ENCODE measurements at regions not wholly inside any gene's neighbourhood (a gene's known extent, or its start where the extent isn't known, plus 50 kb on each side); places are given as distances from the start of the nearest gene placed in this dataset.
A peak's percentile ranks its signal among the peaks of the same experiment; 100 is the strongest.
"Not testable (repeated sequence)": the region's sequence is repeated elsewhere in the genome, so short reads cannot be mapped to it uniquely, and the experiment has no call there.

DNA sequence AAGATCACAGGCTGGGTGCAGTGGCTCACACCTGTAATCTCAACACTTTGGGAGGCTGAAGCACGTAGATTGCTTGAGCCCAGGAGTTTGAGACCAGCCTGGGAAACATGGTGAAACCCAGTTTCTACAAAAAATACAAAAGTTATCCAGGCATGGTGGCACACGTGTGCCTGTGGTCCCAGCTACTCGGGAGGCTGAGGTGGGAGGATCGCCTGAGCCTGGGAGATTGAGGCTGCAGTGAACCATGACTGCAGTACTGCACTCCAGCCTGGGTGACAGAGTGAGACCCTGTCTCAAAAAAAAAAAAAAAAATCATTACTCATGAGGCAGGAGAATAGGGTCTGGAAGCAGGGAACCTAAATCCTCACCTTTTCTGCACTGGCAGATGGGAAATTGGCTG is 79.1 kb upstream of the CLDN5 start:
- DNase-seq, result not testable (repeated sequence)

DNA sequence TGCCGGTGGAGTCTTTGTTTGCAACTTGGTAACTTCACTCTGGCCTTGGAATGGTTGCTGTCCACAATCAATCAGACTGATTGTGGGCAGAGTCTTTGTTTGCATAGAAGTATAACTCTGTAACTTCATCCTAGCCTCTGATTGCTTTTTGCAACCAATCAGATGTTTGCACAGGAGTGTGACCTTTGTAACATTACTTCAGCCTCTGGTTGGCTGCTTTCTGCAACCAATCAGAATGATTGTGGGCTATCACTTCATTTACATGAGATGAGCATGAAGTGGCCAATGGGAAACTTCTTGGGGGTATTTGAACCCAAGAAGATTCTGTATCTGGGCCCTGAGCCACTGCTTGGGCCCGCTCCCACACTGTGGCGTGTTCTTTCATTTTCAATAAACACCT is 79.6 kb upstream of the CLDN5 start:
- DNase-seq, result no peak

DNA sequence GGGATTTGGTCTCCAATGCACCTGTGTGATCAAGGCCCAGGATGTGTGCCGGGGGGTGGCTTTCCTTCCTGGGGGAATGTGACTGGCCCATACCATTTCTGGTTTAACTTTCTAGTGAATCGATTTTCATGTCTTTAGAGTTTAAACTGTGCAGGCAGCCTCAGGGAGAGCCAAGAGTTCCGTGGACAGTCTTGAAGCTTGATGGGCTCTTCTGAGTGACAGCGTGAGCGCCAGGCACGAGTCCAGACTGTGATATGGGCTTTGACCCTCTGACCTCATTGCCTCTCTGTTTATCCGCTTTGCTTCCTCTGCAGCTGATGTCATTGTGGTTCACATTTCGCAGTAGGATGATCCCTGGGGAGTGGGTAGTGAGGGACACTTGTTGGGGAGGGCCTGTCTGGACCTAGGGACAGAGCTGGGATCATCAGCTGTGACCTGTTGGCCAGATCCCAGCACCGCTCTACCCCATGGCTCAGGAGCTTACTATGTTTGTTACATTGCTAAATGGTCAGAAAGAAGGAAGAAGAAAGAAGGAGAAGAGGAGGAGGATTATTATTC is 80.6 kb upstream of the CLDN5 start:
- no peak for DNase-seq

DNA sequence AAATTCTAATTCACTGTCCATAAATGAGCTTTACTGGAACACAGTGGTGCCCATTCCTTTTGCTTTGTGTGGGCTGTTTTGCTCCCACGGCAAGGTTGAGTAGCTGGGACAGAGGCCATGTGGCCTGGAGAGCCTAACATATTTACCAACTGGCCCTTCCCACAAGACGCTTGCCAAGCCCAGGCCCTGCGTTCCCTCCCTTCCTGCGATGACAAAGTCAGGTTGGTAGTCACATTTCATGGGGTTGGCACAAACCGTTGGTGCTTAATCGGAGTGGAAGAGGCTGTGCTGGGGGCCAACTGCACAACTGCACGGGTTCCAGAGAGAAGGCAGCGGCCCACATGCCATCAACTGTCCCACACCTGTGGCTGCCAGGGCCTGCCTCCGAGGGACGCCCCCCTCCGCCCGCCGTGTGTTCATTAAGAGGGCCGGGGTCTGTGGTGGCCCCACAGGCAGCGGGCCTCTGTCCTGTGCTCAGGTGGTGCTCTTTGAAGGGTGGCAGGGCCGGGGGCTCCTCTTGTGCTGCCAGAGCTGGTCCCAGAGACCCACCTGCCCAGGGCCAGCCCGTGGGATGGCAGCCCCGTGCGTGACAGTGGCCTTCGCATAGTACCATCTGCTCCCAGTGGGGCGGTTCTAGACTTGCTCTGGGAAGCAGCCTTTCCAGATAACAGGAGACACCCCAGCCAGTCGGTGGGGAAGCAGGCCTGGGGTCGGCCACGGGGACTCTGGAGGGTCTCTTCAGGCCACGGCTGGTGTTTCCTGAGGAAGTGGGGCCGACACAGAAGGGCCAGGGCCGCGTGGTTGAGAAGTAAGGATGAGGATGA is 81.5 kb upstream of the CLDN5 start:
- DNase-seq, result no peak

DNA sequence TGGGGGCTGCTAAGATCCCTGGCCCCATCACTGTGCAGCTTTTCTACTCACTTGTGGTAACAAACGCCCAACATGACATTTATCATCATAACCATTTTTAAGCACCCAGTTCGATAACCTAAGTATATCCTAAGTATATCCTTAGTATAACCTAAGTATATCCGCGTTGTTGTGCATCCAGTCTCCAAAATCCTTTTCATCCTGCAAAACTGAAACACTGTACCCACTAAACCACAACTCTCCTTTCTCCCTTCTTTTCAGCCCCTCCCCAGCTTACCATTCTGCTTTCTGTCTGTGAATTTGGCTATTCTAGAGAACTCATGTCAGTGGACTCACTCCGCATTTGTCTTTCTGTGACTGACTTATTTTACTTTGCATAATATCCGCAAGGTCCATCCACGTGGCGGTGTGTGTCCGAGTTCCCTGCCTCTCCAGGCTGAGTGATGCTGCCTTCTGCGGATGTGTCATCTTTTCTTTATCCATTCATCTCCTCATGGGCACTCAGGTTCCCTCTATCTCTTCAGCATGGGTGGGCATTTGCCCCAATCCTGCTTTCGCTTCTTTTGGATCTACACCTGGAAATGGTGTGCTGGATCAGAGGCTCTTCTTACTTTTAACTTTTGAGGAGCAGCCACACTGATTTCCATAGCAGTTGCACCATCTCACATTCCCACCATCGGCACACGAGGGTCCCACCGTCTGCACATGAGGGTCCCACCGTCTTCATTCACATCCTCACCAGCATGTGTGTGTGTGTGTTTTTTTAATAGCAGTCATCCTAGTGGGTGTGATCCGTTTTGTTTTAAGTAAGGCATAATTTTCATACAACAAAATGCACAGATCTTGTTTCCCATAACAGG is 82.4 kb upstream of the CLDN5 start:
- no peak for DNase-seq

DNA sequence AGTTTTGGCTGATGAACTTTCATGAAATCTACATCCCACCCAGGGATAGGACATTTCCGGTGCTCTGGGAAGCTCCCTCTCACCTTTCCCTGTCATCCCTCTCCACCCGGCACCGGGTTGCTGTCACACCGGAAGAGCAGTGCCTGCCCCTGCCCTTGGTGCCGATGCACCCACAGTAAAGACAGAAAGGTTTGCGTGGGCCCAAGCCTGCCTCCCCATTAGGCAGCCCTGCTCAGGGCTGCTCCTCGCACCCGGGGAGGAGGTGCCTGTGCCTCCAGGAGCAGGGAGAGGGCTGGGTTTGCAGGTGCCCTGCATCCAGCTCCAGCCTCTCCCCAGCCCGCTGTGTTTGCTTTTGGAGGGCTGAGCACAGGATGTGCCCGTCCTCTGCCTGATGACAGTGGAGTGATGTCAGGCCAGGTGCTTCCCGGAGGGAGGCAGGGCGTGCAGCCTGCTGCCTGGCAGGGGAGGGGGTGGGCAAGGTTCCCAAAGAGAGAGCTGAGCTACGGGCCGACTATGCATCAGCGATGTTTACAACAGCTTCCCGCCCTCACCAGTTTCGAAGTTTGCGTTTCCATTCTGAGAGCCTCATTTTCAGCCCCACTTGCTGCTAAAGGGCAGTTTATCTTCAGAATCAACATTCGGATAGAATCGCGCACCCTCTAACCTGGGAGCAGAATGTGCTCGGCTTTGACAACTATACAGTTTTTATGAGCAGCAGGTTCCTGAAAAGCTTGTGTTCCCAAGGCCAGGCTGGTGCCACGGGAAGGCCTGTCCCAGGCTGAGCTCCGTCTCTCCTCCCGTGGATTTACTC is 83.2 kb upstream of the CLDN5 start:
- peak; percentile 42 for DNase-seq

DNA sequence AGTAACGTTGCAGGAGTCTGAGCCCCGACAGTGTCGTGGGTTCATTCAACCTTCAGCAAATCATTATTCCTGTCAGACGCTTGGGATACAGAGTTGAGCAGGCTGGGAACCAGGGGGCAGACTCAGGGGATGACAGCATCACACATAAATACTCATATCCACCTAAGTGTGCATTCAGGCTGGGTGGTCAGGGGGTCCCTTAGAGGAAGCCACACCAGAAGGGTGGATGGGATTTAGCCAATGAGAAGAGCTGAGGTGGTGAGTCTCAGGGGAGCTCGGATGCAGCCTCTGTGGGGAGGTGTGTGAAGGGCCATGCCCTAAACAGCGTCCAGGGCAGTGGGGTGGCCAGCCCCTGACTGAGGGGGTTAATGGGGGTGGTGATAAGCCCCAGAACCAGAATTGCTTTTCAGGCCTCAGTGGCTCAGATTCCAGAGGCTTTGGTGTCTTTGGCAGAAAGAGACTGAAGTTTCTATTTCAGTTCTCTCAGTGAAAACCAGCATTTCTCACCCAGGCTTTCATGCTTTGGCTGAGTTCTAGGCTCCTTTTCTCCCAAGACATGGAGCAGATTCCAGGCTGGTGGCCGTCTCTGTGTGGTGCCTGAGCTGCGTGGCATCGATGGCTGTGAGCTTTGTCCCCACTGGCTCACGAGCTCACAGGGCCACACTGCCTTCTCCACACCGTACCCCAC is 83.9 kb upstream of the CLDN5 start:
- no peak for DNase-seq

DNA sequence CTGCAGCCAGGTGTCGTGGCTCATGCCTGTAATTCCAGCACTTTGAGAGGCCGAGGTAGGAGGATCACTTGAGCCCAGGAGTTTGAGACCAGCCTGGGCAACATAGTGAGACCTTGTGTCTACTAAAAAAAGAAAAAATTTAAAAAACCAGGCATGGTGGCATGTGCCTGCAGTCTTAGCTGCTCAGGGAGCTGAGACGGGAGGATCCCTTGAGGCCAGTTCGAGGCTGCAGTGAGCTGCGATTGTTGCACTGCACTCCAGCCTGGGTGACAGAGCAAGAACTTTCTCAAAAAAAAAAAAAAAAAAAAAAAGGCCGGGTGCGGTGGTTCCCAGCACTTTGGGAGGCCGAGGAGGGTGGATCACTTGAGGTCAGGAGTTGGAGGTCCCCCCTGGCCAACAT is 85.5 kb upstream of the CLDN5 start:
- not testable (repeated sequence) for DNase-seq

DNA sequence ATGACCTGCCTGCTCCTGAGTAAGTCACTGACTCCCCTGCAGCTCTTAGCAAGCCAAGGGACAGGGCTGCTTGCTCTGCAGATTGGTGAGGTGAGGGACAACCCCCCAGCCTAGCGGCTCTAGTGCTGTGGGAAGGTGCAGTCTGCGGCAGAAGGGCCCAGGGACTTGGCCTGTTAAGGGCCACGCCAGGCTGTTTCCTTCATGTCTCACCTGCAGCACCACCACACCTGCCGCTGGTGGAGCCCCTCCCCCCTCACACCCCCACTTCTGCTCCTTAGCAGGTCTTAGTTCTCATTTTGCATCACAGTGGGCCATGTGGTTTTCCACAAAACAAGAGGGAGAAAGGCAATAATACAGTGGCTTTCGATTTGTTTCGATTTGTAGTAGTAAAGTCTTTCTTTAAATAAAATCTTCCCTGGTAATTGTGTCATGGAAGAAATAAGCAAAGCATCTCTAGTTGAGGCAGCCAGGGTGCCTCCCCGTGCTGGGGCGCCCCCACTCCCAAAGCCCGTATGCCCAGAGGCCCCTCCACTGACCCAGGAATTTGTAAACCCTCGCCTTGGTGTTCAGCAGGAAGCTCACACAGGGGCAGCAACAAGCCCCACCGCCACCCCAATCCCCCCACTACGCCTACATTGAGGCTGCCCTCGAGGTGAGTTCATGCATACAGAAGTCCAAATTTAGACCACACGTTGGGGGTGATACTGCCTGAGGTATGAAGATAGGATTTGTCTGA is 86.5 kb upstream of the CLDN5 start:
- no peak for DNase-seq

DNA sequence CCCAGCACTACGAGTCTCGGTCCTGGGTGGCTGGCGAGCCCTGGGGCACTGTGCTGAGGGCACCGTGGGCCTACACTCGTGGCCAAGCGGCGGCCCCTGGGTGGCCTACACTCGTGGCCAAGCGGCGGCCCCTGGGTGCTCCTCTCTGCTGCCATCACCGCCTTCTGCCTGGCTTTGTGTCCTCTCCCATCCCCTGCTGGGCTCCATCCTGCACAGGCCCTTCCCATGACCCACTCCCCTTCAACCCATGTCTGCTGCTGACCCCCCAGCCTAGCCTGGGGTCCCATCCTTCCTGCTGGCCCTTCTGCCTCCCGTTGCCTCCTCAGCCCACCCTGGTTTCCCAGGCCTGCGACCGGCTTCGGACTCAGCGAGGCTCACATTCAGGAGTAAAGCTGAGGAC is 87.4 kb upstream of the CLDN5 start:
- DNase-seq, result no peak

DNA sequence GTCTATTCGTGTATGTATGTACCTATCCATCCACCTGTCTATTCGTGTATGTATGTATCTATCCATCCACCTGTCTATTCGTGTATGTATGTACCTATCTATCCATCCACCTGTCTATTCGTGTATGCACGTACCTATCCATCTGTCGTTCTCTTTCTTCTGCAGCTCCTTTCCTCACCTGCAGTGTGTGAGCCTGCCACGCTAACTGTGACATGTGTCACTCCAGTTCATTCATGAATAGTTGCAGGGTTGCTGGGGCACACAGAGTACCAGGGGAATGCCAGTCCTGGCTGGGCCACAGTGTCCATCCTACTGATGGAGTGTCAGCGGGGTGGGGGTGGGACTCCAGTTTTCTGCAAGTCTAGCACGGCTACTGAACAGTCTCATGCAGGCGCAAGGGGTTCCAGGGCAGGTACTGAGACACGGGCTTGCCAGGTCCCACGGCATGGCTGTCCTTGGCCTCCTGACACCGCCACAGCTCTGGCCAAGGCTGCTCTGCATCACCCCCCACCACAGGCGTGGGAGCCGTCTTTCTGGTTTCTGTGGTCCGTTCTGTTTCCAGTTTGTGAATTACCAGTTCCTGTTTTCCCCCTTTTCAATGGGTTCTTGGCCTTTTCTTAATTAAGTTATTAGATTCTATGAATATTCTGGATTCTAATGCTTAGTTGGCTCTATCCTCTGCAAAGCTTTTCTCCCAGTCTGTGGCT is 88.8 kb upstream of the CLDN5 start:
- no peak for DNase-seq

DNA sequence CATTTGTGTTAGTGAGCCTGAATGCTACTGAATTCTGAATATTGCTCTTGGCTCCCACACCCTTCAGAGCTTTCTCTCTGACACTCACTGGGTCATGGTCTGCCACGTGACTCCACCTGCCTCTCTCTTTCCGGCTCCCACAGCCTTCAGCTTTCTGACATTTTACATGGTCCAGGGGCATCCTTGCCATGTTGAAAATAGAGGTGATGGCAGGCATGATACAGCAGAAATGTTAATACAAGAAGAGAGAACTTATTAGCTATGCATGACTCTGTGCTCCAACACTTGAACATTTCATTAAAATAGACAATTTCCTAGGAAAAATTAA is 90.3 kb upstream of the CLDN5 start:
- no peak for DNase-seq

DNA sequence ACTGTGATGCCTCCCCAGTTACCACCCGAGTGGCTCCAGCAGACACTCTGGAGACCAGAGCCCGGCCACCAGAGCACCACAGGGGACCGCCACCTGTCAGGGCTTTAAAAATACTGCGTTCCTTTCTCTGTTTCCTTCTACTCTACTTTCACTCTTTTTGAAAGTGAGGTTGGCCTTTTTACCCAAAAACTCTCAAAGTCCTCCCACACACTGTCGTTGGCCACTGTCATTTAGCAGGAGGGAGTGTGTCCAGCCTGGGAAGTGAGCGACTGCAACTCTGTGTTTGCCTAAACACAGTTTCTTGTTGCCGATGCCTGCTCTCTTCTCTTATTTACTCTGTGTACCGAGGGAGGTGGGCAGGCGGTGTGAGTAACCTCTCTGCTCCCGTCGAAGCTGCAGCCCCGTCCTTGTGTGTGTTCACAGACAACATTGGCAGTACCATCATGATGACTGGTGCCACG is 90.8 kb upstream of the CLDN5 start:
- DNase-seq, result no peak

DNA sequence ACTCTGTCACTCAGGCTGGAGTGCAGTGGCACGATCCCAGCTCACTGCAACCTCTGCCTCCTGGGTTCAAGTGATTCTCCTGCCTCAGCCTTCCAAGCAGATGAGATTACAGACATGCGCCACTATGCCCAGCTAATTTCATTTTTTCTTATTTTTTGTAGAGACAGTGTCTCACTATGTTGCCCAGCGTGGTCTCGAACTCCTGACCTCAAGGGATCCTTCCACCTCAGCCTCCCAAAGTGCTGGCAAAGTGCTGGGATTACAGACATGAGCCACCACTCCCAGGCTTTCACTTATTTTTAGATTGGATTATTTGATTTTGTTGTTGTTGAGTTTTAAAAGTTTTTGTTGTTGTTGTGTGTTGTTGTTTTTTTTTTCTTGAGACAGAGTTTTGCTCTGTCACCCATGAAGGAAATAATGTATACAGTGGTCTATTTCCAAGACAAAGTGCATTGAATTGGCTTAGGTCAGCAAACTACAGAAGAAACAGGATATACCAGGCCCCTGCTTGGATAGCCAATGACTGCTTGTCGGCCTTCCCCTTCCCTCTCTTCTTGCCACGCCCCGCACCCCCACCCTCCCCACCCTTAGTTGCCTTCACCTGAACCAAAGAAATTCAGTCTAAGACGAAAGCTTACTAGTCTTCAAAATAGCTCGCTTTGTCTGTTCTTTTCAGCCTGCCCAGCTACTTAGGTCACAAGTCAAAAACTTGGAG is 91.8 kb upstream of the CLDN5 start:
- DNase-seq, result no peak

DNA sequence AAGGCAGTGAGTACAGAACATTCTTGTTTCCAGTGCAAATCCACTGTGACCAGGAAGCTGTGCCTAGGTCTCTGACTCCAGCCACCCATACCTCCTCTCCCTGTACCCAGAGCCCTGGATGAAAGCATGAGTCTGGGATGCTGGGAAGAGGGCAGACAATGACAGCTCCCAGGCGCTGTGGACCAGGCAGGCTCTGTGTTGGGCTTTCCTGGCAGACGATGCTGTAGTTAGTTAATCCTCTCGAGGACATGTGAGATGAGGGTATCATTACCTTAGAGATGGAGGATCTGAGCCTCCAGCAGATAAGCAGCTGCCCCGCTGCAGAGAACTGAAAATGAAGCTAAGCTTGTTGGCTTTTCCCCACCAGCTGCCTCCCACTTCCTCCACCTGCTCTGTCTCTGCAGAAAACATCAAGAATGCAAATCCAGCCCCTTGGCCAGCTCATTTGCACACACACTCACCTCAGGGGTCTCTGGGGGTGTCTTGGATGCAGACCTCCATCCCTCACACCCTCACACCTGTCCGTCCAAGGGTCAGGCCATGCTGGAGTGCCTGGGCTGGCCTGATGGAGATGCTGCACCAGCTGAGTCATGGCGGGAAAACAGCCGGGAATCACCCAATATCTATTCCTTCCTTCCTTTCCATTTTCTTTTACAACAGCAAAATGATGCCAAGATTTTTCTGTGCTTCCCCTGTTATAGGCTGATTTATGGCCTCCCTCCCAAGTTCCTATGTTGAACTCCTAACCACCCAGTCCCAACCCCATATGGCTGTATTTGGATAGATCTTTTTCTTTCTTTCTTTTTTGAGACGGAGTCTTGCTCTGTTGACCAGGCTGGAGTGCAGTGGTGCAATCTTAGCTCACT is 94.9 kb upstream of the SEPTIN5 start:
- DNase-seq, result no peak

DNA sequence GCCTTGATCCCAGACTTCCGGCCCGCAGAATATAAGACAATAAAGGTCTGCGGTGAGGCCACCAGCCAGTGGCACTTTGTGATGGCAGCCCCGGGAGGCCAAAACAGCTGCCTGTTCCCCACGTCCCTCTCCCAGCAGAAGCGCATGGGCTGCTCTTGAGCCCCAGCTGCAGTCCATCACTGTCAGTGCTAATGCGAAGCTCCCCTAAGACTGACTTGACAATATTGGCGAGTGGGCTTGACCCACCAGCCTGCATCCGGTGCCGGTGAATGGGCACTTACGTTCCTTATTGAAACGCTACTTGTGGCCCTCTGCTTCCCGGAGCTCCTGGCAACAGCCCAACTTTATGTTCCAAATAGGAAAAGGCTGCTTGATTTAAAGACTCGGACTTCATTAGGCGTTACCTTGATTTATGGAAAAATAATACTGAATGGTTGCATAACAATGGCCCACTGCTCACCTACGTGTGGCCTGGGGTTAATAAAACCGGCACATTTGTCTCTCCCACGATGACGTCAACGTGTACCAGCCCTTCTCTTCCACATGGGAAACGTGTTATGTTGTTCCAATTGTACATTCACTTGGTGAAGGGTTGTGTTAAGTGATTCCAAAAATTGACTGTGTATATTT is 93.4 kb upstream of the SEPTIN5 start:
- DNase-seq, result no peak

DNA sequence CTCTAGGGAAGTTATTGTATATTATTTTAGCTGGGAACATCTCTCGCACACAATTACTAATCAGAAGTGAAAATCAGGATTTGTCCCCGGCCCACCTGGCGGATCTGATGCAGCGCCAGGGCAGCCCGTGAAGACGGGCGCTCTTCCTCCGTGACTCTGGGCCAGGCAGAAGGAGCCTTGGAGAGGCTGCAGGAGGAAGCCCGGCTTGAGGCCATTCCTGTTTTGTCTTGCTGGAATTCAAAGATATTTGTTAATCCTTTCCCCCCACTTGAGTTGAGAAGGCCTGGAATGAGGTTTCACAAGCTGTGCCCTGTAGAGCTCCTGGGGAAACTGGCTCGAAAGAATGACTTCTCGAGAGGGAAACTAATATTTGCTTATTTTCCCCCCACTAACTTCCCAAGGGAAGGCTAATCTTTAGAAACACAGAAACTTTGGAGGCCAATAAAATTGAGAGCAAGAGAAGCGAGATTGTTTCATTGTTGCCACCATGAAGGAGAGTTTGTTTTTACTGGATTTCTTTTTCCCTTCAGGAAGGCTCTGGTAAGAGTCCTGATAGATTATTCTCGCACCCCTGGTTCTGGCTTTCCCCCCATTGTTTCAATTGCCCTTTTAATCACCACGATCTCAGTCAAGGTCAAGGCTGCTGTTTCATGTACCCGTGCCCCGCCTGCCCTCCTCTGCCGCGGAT is 92.8 kb upstream of the SEPTIN5 start:
- no peak for DNase-seq

DNA sequence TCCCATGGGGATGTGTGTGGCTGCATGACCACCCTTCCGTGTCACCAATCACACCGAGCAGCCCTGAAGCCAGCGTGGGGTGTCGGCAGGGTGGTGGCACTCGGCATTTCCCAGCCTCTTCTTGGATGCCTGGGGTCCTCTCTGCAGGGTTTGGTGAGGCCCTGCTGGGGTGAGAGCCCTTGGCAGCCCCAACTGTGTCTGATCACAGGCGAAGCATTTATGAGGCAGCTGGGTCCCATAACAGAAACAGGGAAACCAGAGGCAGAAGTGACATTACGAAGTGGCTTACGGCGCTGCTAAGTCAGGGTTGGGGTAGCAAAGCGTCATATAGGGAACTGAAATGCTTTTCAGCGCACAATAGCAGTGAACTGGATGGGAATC is 92.3 kb upstream of the SEPTIN5 start:
- DNase-seq, result no peak
